Activated naive CD4-positive, alpha-beta T cell treated with anti-CD3 and anti-CD28 coated beads for 36 hours (primary cell): ENCODE measurements at regions not wholly inside any gene's neighbourhood (a gene's known extent, or its start where the extent isn't known, plus 50 kb on each side); places are given as distances from the start of the nearest gene placed in this dataset.

Experiments used
- CTCF ChIA-PET: fragments of 350-600 bp; sonication (Branson Sonifier 250); formaldehyde crosslinking; loops from one replicate; lab custom pipeline; 2021; ENCODE audit warnings: antibody characterized with exemption; lab: Charles Lee
- DNase-seq: peaks from one replicate; pipeline ENCODE4 v3.0.0-alpha.2; 2020
- H3K27ac Mint-ChIP-seq: one replicate; pipeline ENCODE4 v1.8.0; 2021; ENCODE audit warnings: mild to moderate bottlenecking, mixed read lengths
- H3K27me3 Mint-ChIP-seq: one replicate; pipeline ENCODE4 v1.8.0; 2021; ENCODE audit warnings: low read depth, mixed read lengths
- H3K36me3 Mint-ChIP-seq: one replicate; pipeline ENCODE4 v1.8.0; 2021; ENCODE audit warnings: low read depth, mixed read lengths
- H3K4me1 Mint-ChIP-seq: one replicate; pipeline ENCODE4 v1.8.0; 2021; ENCODE audit warnings: low read depth, mixed read lengths
- H3K4me3 Mint-ChIP-seq: one replicate; pipeline ENCODE4 v1.8.0; 2021; ENCODE audit warnings: mild to moderate bottlenecking, moderate library complexity, mixed read lengths
- H3K9me3 Mint-ChIP-seq: one replicate; pipeline ENCODE4 v1.8.0; 2021; ENCODE audit warnings: mixed read lengths
- intact Hi-C: fragments of 100-400 bp; cut with micrococcal nuclease; formaldehyde crosslinking; loops from one replicate; pipeline ENCODE4 v1.15.1; 2023

- no peak overlapping the region for H3K27ac Mint-ChIP-seq
- H3K36me3 Mint-ChIP-seq: no peaks in the 10 kb centered on the region
- no peaks in the 10 kb centered on the region for H3K4me1 Mint-ChIP-seq
- peaks cover 3% of the 10 kb centered on the region for H3K27me3 Mint-ChIP-seq
- H3K9me3 Mint-ChIP-seq: peaks cover 2% of the 10 kb centered on the region
- CTCF ChIA-PET: no interaction called here
- intact Hi-C loops: no loop called here
- no peak overlapping the region for H3K4me3 Mint-ChIP-seq
- DNase-seq: no peak
These were observed 495.1 kb upstream of the FRG1 start for GRCh38 chr4:189445613-189446012.

DNA sequence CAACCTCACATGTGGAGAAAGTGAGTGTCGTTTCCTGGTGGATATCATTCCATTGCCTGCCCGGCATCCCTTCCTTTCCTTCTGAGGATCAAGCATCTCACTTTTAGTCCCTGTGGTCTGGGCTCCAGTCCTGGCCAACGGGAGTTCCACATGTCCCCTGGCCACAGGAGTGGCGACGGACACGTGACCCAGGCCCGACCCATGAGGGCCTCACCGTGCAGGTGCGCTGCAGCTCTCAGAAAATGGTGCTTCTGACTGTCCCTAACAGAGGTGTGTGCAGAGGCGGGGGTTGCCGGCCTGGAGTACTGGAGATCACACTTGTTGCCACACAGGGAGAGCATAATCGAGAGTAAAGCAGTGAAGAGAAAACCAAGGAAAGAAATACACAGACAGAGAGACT lies 476.9 kb upstream of the FRG1 start:
- CTCF ChIA-PET: no interaction called here
- no peaks in the 10 kb centered on the region for H3K27me3 Mint-ChIP-seq
- no peaks in the 10 kb centered on the region for H3K36me3 Mint-ChIP-seq
- no peaks in the 10 kb centered on the region for H3K4me1 Mint-ChIP-seq
- H3K27ac Mint-ChIP-seq: no peak overlapping the region
- no peak for DNase-seq
- intact Hi-C loops: no loop called here
- no peak overlapping the region for H3K4me3 Mint-ChIP-seq
- H3K9me3 Mint-ChIP-seq: peaks cover 17% of the 10 kb centered on the region

DNA sequence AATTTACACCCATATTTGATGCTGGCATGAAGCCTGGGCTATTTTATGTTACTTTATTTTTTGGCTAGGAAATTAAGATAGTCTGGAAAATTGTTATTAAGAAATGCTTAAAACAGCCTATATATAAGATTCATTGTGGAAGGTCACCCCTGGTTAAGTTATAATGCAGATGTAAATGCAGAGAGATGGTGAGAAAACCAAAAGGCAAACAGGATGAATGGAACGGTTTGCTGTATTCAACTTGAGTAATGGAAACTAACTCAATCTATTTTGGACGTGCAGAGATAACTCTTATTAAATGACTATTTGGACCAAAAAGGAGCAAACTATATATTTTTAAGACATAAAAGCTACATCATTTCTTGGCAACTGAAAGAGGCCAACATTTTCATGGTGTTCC lies 446.3 kb upstream of the FRG1 start:
- Mint-ChIP-seq H3K27me3 (peaks cover 3% of the 10 kb centered on the region), H3K4me3 (no peak overlapping the region), H3K4me1 (no peaks in the 10 kb centered on the region), H3K9me3 (peaks cover 9% of the 10 kb centered on the region), H3K27ac (no peak overlapping the region), H3K36me3 (peaks cover 6% of the 10 kb centered on the region)
- CTCF ChIA-PET: no interaction called here
- intact Hi-C loops: no loop called here
- no peak for DNase-seq

GRCh38 chr4:189497516-189497915 lies 443.2 kb upstream of the FRG1 start:
- peaks cover 3% of the 10 kb centered on the region for H3K27me3 Mint-ChIP-seq
- intact Hi-C loops: no loop called here
- no peak overlapping the region for H3K4me3 Mint-ChIP-seq
- CTCF ChIA-PET: no interaction called here
- H3K9me3 Mint-ChIP-seq: peaks cover under 1% of the 10 kb centered on the region
- DNase-seq: no peak
- no peaks in the 10 kb centered on the region for H3K36me3 Mint-ChIP-seq
- no peak overlapping the region for H3K27ac Mint-ChIP-seq
- H3K4me1 Mint-ChIP-seq: no peaks in the 10 kb centered on the region

DNA sequence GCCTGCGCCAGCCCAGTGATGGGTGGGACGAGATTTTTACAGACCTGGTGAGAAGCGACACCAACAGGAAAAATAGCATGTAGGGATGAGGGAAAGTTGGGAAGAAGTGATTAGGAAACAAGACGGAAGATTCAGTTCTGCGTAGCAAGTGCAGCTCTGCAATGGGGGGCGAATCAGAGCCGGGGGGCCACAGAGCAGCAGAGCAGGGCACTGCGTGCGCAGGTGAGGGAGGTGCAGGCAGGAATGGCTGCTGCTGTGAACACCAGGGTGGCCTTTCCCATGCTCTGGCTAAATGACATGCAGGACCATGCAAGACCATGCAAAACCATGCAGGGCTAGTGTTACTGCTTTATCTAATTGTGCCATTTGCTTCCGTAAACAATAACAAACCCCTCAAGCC lies 442.7 kb upstream of the FRG1 start:
- CTCF ChIA-PET: no interaction called here
- no peak for DNase-seq
- no peaks in the 10 kb centered on the region for H3K4me1 Mint-ChIP-seq

DNA sequence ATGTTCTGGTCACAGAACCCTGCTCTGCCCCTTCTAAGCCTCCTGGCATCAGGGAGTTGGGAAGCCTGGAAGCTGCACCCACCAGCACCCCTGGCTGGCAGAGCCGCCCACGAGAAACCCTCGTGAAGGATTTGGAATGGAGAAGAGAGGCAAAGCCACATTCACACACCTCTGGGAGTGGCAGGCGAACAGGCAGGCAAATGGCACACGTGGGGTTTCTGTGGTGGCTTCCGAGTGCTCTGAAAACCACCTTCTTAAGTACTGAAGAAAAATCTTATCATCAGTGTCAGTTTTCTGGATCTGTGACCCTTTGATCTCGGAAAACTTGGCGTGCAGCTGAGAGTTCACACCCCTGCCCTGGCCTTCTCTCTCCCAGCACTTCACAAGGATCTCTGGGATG lies 442.2 kb upstream of the FRG1 start:
- H3K4me3 Mint-ChIP-seq: no peak overlapping the region
- no peaks in the 10 kb centered on the region for H3K9me3 Mint-ChIP-seq
- DNase-seq: no peak
- peaks cover 3% of the 10 kb centered on the region for H3K27me3 Mint-ChIP-seq
- intact Hi-C loops: no loop called here
- H3K36me3 Mint-ChIP-seq: no peaks in the 10 kb centered on the region
- CTCF ChIA-PET: no interaction called here
- H3K27ac Mint-ChIP-seq: no peak overlapping the region
- H3K4me1 Mint-ChIP-seq: no peaks in the 10 kb centered on the region

More for the DNA sequence above, 442.7 kb upstream of the FRG1 start:
- intact Hi-C loops: no loop called here
- Mint-ChIP-seq H3K4me3 (no peak overlapping the region), H3K9me3 (no peaks in the 10 kb centered on the region), H3K27me3 (peaks cover 3% of the 10 kb centered on the region), H3K27ac (no peak overlapping the region), H3K36me3 (no peaks in the 10 kb centered on the region)

- H3K4me1 Mint-ChIP-seq: no peaks in the 10 kb centered on the region
- CTCF ChIA-PET: no interaction called here
These were observed 441.0 kb upstream of the FRG1 start for GRCh38 chr4:189499696-189500095.

DNA sequence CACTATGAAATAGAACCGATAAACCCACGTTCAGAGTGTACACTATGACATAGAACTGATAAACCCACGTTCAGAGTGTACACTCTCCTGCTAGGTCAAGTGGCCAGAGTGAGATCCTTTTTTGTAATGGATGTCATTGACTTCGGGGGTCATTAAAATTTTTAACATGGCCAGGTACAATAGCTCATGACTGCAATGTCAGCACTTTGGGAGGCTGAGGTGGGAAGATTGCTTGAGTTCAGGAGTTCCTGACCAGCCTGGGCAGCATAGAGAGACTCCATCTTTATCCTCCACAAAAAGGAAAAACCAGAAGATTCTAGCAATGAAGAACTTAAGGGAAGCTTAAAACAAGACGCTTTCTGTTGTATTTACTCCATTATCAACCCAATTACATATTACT lies 439.7 kb upstream of the FRG1 start:
- Mint-ChIP-seq H3K4me3 (no peak overlapping the region), H3K9me3 (peaks cover 5% of the 10 kb centered on the region), H3K36me3 (no peaks in the 10 kb centered on the region), H3K4me1 (no peaks in the 10 kb centered on the region), H3K27me3 (peaks cover 3% of the 10 kb centered on the region), H3K27ac (no peak overlapping the region)
- intact Hi-C loops: no loop called here
- no peak for DNase-seq
- CTCF ChIA-PET: no interaction called here

More at GRCh38 chr4:189499696-189500095, 441.0 kb upstream of the FRG1 start:
- Mint-ChIP-seq H3K27me3 (peaks cover 3% of the 10 kb centered on the region), H3K9me3 (no peaks in the 10 kb centered on the region), H3K4me3 (no peak overlapping the region), H3K27ac (no peak overlapping the region), H3K36me3 (no peaks in the 10 kb centered on the region)
- DNase-seq: no peak
- intact Hi-C loops: no loop called here

DNA sequence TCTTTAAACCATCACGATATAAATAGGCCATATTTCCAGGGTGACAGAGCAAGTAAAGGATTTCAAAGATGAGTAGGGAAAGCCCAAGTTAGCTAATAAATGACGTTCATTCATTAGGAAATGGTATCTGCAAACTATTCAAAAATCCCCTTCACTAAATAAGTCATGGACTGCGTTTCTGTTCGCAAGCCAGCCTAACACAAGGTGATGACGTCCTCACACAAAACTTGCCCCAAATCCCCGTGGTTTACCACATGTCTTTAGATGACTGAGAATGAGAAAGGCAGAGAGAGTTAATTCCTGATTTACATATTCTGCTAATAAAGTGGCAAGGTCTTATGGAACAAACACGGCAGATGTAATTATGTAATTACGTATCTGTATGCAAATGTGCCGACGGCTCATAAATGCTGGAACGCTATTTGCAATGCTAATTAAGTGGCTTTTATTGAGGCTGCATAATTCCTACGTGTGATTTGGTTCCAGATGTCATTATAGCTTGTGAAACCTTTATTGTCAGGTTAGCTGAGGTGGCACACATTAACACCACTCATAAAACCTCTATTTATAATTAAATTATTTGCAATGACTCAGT lies 437.7 kb upstream of the FRG1 start:
- H3K4me3 Mint-ChIP-seq: no peak overlapping the region
- no peaks in the 10 kb centered on the region for H3K4me1 Mint-ChIP-seq
- no peaks in the 10 kb centered on the region for H3K27me3 Mint-ChIP-seq
- H3K27ac Mint-ChIP-seq: no peak overlapping the region
- H3K36me3 Mint-ChIP-seq: no peaks in the 10 kb centered on the region
- H3K9me3 Mint-ChIP-seq: peaks cover 5% of the 10 kb centered on the region
- no peak for DNase-seq
- CTCF ChIA-PET: no interaction called here
- intact Hi-C loops: no loop called here

DNA sequence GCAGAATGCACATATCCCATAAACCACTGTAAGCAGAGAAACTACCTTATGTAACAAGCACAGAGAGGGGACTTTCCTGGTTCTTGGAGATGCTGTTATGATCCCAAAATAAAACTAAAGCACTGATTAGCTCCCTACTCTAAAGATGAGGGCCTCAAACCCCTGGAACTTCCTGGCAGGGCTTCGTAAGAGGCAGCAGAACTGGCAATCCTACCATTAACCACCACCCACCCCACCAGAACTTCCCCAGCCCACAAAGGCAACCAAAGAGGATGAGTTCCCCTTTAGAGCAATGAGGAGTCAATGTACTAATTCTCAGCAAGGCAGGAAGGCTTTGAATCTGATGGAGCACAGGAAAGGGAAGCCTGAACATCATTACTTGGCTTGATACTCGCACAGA lies 436.5 kb upstream of the FRG1 start:
- intact Hi-C loops: no loop called here
- H3K27ac Mint-ChIP-seq: no peak overlapping the region
- H3K36me3 Mint-ChIP-seq: no peaks in the 10 kb centered on the region
- H3K27me3 Mint-ChIP-seq: no peaks in the 10 kb centered on the region
- CTCF ChIA-PET: no interaction called here
- DNase-seq: no peak
- no peaks in the 10 kb centered on the region for H3K4me1 Mint-ChIP-seq
- H3K9me3 Mint-ChIP-seq: peaks cover 5% of the 10 kb centered on the region
- no peak overlapping the region for H3K4me3 Mint-ChIP-seq

DNA sequence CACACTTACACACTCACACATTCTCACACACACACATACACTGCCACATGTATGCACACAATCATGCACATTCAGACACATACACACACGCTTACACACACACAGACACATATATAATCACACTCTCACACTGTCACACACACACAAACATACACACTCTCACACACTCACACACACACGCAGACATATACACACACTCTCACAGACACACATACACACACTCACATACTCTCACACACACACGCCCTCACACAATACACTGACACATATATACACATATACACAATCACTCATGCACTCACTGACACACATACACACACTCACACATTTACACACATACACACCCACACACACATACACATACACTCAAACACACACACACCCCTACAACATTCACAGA lies 435.3 kb upstream of the FRG1 start:
- peaks cover 8% of the 10 kb centered on the region for H3K9me3 Mint-ChIP-seq
- DNase-seq: no peak
- H3K36me3 Mint-ChIP-seq: no peaks in the 10 kb centered on the region
- H3K4me3 Mint-ChIP-seq: no peak overlapping the region
- CTCF ChIA-PET: no interaction called here
- H3K27ac Mint-ChIP-seq: no peak overlapping the region
- no peaks in the 10 kb centered on the region for H3K4me1 Mint-ChIP-seq
- intact Hi-C loops: no loop called here
- H3K27me3 Mint-ChIP-seq: no peaks in the 10 kb centered on the region

- Mint-ChIP-seq H3K9me3 (peaks cover 9% of the 10 kb centered on the region), H3K4me3 (no peak overlapping the region), H3K27ac (no peak overlapping the region), H3K4me1 (no peaks in the 10 kb centered on the region), H3K36me3 (no peaks in the 10 kb centered on the region), H3K27me3 (no peaks in the 10 kb centered on the region)
- CTCF ChIA-PET: no interaction called here
- intact Hi-C loops: no loop called here
- DNase-seq: no peak
These were observed 434.6 kb upstream of the FRG1 start for GRCh38 chr4:189506080-189506479.

DNA sequence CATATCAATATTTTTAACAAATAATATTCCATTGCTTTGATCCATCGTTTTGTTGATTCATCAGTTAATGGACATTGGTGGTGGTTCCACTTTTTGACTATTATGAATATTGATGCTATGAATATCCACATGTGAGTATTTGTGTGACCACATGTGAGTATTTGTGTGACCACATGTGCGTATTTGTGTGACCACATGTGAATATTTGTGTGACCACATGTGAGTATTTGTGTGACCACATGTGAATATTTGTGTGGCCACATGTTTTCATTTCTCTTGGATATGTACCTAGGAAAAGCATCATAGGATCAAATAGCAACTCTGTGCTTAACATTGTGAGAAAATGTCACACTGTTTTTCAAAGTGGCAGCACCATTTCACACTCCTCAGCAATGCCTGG lies 433.6 kb upstream of the FRG1 start:
- Mint-ChIP-seq H3K27me3 (no peaks in the 10 kb centered on the region), H3K4me1 (no peaks in the 10 kb centered on the region), H3K9me3 (peaks cover 9% of the 10 kb centered on the region), H3K27ac (no peak overlapping the region), H3K4me3 (no peak overlapping the region), H3K36me3 (no peaks in the 10 kb centered on the region)
- intact Hi-C loops: no loop called here
- no peak for DNase-seq
- CTCF ChIA-PET: no interaction called here

GRCh38 chr4:189510601-189511000 lies 430.1 kb upstream of the FRG1 start:
- Mint-ChIP-seq H3K9me3 (peaks cover 4% of the 10 kb centered on the region), H3K36me3 (no peaks in the 10 kb centered on the region), H3K4me1 (no peaks in the 10 kb centered on the region), H3K27ac (no peak overlapping the region), H3K27me3 (no peaks in the 10 kb centered on the region), H3K4me3 (no peak overlapping the region)
- DNase-seq: no peak
- intact Hi-C loops: no loop called here
- CTCF ChIA-PET: no interaction called here
